ENCODE measurements at regions not wholly inside any gene's neighbourhood (a gene's known extent, or its start where the extent isn't known, plus 50 kb on each side); places are given as distances from the start of the nearest gene placed in this dataset. TPM values are rescaled to one million over a fixed set of nuclear protein-coding genes. Genes with fewer than 3 reads are reported as not detected.

DNA sequence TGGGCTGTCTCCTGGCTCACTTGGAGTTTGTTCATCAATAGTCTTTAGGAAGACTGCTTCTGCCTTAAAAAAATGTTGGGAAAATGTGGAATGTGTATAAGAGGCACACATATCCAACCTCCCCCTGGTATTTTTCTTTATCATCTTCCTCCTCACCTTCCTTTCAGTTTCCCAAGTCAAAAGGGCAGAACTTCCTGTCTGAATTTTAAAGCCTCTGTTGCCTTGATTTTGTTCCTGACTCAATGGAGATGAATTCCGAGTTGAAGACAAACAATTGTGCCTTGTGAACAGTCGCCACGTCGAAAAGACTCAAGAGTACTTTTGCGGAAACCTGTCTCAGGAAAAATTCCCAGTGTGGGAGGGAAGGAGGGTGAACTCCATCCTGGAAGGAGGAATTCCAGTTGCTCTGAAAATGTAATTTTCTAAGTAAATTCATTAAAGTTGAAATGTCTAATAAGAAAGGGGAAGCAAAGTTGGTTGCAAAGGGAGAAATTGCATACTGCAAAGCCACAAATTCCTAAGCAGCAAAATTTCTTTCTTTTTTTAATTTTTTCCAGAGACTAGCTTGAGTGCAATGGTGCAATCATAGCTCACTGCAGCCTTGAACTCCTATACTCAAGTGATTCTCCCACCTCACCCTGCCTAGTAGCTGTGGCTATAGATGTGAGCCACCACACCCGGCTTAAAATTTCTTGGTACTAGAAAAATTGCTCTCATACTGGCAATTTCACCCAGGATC lies 50.2 kb upstream of the ELK3 start:
- WGBS = 62% methylated on average over 6 of the region's 6 CpGs
- H3K4me1 ChIP-seq (ENCODE audit: control insufficient read depth in 4 of 4, insufficient read depth in 4 of 4, low read length in 3 of 4) = peaks cover 0 to 3% (median 0%) of the 10 kb centered on the region in 4 donors
- no peak overlapping the region for H3K9ac ChIP-seq (ENCODE audit: low read depth in 1 of 2, low read length in 2 of 2)
- TF ChIP-seq HNF4G (IDR thresholded peaks at IDR 0.05) = no peak
- no peak for TF ChIP-seq YY1 (IDR thresholded peaks at IDR 0.05)
- TF ChIP-seq RAD21 (IDR thresholded peaks at IDR 0.05) = peak in 1 of 2 donors; percentile 21
- peak; percentile 80 for TF ChIP-seq NR2F2 (IDR thresholded peaks at IDR 0.05)
- no peak for TF ChIP-seq RXRA (IDR thresholded peaks at IDR 0.05)
- TF ChIP-seq, protein P1, sequence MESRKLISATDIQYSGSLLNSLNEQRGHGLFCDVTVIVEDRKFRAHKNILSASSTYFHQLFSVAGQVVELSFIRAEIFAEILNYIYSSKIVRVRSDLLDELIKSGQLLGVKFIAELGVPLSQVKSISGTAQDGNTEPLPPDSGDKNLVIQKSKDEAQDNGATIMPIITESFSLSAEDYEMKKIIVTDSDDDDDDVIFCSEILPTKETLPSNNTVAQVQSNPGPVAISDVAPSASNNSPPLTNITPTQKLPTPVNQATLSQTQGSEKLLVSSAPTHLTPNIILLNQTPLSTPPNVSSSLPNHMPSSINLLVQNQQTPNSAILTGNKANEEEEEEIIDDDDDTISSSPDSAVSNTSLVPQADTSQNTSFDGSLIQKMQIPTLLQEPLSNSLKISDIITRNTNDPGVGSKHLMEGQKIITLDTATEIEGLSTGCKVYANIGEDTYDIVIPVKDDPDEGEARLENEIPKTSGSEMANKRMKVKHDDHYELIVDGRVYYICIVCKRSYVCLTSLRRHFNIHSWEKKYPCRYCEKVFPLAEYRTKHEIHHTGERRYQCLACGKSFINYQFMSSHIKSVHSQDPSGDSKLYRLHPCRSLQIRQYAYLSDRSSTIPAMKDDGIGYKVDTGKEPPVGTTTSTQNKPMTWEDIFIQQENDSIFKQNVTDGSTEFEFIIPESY (IDR thresholded peaks at IDR 0.05) = no peak
- no peak for TF ChIP-seq JUND (IDR thresholded peaks at IDR 0.05)
- TF ChIP-seq SP1 (IDR thresholded peaks at IDR 0.05) = no peak
- TF ChIP-seq, protein P2, sequence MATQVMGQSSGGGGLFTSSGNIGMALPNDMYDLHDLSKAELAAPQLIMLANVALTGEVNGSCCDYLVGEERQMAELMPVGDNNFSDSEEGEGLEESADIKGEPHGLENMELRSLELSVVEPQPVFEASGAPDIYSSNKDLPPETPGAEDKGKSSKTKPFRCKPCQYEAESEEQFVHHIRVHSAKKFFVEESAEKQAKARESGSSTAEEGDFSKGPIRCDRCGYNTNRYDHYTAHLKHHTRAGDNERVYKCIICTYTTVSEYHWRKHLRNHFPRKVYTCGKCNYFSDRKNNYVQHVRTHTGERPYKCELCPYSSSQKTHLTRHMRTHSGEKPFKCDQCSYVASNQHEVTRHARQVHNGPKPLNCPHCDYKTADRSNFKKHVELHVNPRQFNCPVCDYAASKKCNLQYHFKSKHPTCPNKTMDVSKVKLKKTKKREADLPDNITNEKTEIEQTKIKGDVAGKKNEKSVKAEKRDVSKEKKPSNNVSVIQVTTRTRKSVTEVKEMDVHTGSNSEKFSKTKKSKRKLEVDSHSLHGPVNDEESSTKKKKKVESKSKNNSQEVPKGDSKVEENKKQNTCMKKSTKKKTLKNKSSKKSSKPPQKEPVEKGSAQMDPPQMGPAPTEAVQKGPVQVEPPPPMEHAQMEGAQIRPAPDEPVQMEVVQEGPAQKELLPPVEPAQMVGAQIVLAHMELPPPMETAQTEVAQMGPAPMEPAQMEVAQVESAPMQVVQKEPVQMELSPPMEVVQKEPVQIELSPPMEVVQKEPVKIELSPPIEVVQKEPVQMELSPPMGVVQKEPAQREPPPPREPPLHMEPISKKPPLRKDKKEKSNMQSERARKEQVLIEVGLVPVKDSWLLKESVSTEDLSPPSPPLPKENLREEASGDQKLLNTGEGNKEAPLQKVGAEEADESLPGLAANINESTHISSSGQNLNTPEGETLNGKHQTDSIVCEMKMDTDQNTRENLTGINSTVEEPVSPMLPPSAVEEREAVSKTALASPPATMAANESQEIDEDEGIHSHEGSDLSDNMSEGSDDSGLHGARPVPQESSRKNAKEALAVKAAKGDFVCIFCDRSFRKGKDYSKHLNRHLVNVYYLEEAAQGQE (IDR thresholded peaks at IDR 0.05) = no peak
- no peak overlapping the region for H3K4me3 ChIP-seq (ENCODE audit: low read depth in 1 of 3, low read length in 3 of 3)
- H3K27ac ChIP-seq (ENCODE audit: low read depth in 1 of 2, low read length in 2 of 2) = no peak overlapping the region
- H3K36me3 ChIP-seq (ENCODE audit: control insufficient read depth in 4 of 4, insufficient read depth in 3 of 4, low read depth in 1 of 4, low read length in 3 of 4) = no peaks in the 10 kb centered on the region
- H3K27me3 ChIP-seq (ENCODE audit: control insufficient read depth in 4 of 4, insufficient read depth in 4 of 4, low read length in 3 of 4) = peaks cover 0 to 2% (median 0%) of the 10 kb centered on the region in 4 donors
- no peaks in the 10 kb centered on the region for H3K9me3 ChIP-seq (ENCODE audit: control insufficient read depth in 4 of 4, low read length in 3 of 4)
- DNase-seq (ENCODE audit: low spot score) = no peak

Small RNA genes lying in the stretch of these regions (small RNA-seq; reads per million reads assigned to genes)
- not detected for gene RN7SL88P
